ENCODE measurements at regions not wholly inside any gene's neighbourhood (a gene's known extent, or its start where the extent isn't known, plus 50 kb on each side); places are given as distances from the start of the nearest gene placed in this dataset.

GRCh38 chr3:16808393-16809107 is 76.2 kb upstream of the PLCL2 start:
- no peak for DNase-seq (ENCODE audit: low read depth in 2 of 2)

GRCh38 chr3:16809482-16809881 is 75.3 kb upstream of the PLCL2 start:
- no peak for DNase-seq (ENCODE audit: low read depth in 2 of 2)

GRCh38 chr3:16809993-16810392 is 74.8 kb upstream of the PLCL2 start:
- DNase-seq (ENCODE audit: low read depth in 2 of 2), result no peak

- DNase-seq (ENCODE audit: low read depth in 2 of 2), result no peak
Measured at GRCh38 chr3:16810593-16811367, 74.0 kb upstream of the PLCL2 start.

GRCh38 chr3:16811950-16812349 is 72.8 kb upstream of the PLCL2 start:
- no peak for DNase-seq (ENCODE audit: low read depth in 2 of 2)

- DNase-seq (ENCODE audit: low read depth in 2 of 2), result no peak
Measured at GRCh38 chr3:16813336-16813735, 71.4 kb upstream of the PLCL2 start.

- no peak for DNase-seq (ENCODE audit: low read depth in 2 of 2)
Measured at GRCh38 chr3:16816048-16816780, 68.5 kb upstream of the PLCL2 start.

- DNase-seq (ENCODE audit: low read depth in 2 of 2), result no peak
Measured at GRCh38 chr3:16817197-16817596, 67.6 kb upstream of the PLCL2 start.

- no peak for DNase-seq (ENCODE audit: low read depth in 2 of 2)
Measured at GRCh38 chr3:16818194-16818593, 66.6 kb upstream of the PLCL2 start.

- DNase-seq (ENCODE audit: low read depth in 2 of 2), result no peak
Measured at GRCh38 chr3:16818945-16819344, 65.8 kb upstream of the PLCL2 start.

GRCh38 chr3:16820485-16820884 is 64.3 kb upstream of the PLCL2 start:
- no peak for DNase-seq (ENCODE audit: low read depth in 2 of 2)

- no peak for DNase-seq (ENCODE audit: low read depth in 2 of 2)
Measured at GRCh38 chr3:16821053-16821452, 63.7 kb upstream of the PLCL2 start.

- no peak for DNase-seq (ENCODE audit: low read depth in 2 of 2)
Measured at GRCh38 chr3:16824081-16824696, 60.6 kb upstream of the PLCL2 start.

- DNase-seq (ENCODE audit: low read depth in 2 of 2), result no peak
Measured at GRCh38 chr3:16825617-16826204, 59.0 kb upstream of the PLCL2 start.

- no peak for DNase-seq (ENCODE audit: low read depth in 2 of 2)
Measured at GRCh38 chr3:16828815-16829214, 55.9 kb upstream of the PLCL2 start.

- DNase-seq (ENCODE audit: low read depth in 2 of 2), result no peak
Measured at GRCh38 chr3:16831846-16832245, 52.9 kb upstream of the PLCL2 start.

GRCh38 chr3:16834214-16834613 is 50.5 kb upstream of the PLCL2 start:
- no peak for DNase-seq (ENCODE audit: low read depth in 2 of 2)

- no peak for DNase-seq (ENCODE audit: low read depth in 2 of 2)
Measured at GRCh38 chr3:16834753-16835152, 50.0 kb upstream of the PLCL2 start.
